Urothelium cell line (cell line): ENCODE measurements at regions not wholly inside any gene's neighbourhood (a gene's known extent, or its start where the extent isn't known, plus 50 kb on each side); places are given as distances from the start of the nearest gene placed in this dataset.

Source experiments
- DNase-seq: peaks from one replicate; pipeline ENCODE4 v3.0.0; 2011; ENCODE audit warnings: low spot score, mixed read lengths
- FAIRE-seq: peaks from 2 replicates; lab custom pipeline; 2011; peaks lifted over from hg19 to GRCh38; lab: Jason Lieb, UNC

DNA sequence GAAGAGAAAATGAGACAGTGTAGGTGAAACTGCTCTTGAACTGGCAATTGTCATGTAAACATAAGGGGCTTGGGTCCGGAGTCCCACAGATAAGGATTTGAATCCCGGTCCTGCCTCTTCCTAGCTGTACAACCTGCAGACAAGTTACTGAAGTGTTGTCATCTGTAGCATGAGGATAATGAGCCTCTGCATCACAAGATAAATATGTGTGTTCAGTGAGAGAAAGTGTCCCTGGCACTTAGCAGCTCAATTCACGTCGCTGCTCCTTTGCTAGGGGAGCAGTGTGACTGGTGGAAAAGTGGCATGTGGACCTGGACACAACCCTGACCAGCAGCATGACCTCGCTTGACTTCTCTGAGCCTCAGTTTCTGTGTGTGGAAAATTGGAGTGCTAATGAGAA is 73.7 kb upstream of the NECTIN1 start:
- DNase-seq (no peak), FAIRE-seq (no peak)

DNA sequence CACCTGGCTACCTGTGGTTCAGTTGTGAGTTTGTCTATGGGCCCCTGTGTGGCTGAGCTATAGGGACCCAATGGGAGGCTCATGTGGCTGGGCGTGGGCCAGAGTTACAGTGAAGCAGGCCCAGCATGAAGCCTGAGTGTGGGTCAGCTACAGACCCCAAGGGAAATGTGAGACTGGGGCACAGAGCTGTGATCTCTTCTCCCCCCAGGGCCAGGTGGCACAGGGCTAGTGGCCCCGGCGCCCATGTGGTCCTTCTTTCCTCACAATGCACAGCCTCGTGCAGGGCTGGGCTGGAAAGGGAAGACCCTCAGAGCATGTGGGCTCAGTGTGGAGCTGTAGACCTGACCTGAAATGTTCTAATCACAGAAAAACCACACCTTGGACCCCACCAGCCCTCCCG is 71.6 kb upstream of the NECTIN1 start:
- DNase-seq (no peak), FAIRE-seq (no peak)

DNA sequence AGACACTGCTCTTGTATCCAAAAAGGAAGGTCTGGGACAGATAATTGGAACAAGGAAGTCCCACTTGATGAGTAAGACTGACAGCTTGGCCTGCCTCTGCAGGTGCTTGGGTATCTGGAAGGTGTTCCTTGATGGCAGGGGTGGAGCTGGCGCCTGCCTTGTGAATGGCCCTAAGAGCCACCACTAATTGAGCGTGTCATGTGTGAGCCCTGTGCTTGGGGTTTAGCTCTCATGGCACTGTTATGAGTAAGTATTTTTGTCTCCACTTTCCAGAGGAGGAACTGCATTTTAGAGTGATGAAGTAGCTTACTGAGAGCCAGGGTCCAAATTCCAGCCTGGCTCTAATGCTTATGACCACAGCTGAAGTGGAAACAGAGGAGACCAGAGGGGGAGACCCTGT is 71.2 kb upstream of the NECTIN1 start:
- no peak for DNase-seq
- no peak for FAIRE-seq

DNA sequence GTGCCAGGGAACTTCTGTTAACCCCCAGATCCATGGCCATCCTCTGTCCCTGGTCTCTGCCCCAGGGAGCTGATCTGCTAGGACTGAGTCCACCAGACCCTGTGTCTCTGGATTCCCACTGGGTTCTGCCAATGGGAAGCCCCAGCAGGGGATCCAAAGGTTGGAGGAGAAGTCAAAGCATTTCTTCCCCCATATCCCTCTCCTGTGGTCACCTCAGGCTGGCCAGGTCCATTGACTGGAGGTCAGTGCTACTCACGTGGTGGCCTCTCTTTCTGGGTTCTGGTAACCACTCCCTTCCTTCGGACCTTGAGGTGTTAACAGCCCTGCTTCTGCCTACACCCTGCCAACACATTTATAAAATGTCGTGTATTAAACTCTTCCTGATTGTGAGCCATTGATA is 69.7 kb upstream of the NECTIN1 start:
- FAIRE-seq = no peak
- no peak for DNase-seq

DNA sequence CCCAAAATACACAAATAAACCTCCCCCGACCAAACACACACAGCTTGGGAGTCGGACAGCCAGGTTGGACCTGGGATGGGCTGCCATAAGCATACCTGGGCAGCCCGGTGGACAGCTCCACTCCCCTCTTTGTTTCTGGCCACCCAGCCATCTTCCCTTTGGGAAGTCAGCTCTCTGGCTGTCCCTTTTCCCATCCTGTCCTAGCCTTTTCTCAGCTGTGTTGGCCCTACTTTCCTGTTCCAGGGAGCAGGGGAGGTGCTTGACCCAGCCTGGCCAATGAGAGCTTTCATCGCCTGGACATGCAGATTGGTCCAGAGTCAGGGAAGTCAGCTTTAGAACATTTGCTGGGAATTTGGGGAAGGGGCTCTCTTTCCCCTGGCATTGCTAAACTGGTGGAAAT is 68.7 kb upstream of the NECTIN1 start:
- FAIRE-seq (no peak), DNase-seq (no peak)

DNA sequence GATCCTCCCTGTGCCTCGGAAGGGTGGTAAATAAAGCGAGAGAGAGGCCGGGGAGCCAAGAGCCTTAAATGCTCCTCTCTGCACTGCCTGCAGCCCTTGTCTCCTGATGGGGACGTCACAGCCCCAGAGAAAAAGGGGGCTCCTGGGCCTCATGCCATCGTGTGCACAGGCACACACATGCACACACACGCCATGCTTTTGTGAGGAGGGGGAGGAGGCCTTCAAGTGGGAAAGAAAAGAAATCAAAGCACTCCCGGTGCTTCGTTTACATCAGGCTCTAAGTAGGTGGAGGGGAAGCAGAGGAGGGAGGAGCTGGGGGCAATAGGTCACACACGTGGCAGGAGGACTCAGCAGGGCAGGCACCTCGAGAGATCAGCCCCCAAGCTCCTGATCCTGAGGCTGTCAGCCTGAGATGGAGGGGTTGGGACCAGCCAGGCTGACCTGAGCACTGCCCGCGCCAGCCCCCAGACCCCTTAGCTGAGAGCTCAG is 68.2 kb upstream of the NECTIN1 start:
- FAIRE-seq = no peak
- DNase-seq = no peak

DNA sequence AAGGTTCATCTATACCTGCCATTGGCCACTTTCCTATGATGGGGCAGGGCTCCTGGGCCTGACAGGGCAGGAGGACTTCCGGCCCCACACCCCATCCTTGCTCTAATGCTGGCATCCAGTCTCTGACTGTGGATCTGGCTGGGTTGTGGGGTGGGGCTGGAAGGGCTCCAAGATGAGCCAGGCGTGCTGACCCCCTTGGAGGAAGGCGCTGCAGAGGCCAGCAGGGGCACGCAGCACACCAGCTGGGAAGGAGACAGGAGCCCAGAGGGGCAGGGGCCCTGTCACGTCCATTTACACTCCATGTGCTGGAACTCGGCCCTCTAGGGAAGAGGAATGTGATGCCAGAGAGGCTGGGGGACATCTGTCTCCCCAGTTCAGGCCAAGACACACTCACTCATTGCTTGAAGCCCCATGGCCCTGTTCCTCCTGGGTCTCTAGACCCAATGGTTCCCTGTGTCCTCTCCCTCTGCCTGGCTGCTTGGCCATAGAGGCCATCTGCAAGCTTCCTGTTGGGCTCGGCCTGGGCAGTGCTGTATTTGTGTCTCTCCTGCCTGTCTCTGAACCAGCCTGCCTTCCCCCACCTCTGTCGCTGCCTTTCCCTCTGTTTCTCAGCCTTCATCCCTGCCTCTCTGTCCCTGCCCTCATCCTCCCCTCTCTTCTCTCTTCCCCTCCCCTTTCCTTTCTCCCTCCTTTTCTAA is 67.5 kb upstream of the NECTIN1 start:
- FAIRE-seq (no peak), DNase-seq (no peak)

DNA sequence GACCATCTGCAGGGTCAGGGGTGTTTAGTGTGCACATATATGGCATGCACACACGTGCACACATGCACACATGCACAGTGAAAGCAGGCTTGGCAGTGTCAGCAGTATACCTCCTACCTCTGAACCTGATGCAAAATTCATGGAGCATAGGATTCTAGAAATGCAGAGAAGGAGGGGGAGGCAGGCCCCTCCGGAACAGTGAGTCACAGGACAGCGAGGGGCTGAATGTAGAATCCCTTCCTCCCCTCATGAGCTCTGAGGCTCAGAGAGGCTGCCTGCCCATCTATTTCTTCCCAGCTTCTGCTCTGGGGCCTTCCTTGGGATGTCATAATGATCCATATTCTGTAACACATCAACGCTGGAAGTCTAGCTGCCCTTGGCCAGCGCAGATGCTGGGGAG is 66.7 kb upstream of the NECTIN1 start:
- no peak for FAIRE-seq
- peak; percentile 18 for DNase-seq

DNA sequence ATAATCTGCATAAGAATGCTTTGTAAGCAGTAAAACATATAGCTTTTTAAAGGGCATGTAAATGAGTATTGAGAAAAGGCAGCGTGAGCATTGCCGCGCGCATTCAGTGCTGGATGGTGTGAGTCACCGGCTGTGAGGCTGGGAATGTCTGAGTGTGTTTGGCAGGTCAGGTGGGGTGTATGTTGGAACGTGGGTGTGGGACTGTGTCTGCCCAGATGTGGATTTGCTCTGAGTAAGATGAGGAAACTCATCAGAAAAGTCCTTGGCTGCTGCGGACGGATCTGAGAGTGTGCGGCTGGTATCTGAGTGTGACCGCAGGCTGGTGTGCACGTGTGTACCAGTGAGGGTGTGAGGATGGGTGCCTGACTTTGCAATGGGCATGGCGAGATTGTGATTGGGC is 66.2 kb upstream of the NECTIN1 start:
- FAIRE-seq (no peak), DNase-seq (peak; percentile 77)

DNA sequence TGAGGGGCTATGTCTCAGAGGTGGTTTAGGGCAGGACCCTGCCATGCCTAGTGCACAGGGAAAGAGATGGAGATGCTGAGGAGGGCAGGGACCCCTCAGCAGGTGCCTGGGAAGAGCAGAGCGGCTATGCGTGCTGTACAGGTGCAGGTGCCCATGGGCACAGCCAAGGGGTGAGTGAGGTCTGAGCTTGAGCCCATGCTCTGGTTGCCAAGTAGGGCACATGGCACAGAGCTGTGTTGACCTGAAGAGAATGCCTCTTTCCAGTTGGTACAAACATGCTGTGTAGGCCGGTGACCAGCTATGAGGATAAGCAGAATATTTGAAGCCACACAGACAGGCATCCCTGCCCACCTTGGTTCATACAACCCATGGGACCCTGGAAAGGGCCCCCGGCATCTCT is 65.8 kb upstream of the NECTIN1 start:
- FAIRE-seq (no peak), DNase-seq (no peak)

DNA sequence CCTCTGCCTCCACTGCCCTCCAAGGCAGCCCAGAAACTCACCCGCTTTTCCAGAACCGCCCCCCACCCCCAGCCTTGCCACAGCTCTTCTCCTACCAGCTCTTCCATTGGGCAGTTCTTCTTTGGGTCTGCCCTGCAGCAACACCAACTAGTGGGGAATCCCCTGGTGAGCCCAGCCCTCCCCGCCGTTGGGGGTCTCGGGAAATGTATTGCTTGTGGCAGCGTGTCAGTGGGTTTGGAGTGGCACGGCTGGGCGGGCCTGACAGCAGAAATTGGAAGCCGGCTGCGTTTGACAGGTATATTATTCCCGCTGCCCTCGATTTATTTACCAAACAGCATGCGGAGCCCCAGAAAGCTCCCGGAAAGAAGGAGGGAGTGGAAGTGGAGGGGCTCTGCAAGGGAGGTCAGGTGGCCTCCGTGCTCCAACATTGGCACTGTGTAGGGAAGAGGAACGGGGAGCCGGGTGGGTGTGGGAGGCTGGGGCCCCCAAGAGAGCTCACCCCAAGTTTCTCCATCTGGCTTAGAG is 65.2 kb upstream of the NECTIN1 start:
- DNase-seq (no peak), FAIRE-seq (no peak)

DNA sequence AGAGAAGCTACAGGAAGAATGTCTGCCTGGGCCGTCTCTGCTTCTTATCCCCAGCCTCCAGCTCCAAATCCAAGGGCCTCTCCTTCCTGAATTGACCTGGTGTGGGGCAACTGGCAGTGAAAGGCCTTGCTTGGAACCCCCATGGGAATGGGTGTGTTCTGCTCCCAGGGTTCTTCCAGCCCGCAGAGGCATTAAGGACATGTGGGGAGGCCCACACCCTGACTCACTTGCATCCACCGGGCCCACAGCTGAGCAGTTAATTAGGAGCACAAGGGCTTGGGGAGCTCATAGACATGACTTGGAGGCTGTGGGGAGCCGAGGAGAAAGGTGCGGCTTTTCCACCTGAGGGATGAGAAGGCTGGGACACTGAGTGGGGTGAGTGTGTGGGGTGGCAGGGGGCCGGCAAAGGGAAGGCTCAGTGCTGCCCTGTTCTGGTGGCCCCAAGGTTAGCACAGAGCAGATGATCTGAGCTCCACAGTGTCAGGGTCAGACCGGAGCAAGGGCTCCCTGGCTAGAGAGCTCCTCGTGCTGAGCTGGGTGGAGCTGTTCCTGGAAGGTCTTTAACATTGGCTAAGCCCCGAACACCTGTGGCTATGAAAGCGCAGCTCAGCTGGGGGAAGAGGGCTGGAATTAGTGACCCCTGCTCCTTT is 64.5 kb upstream of the NECTIN1 start:
- FAIRE-seq = no peak
- no peak for DNase-seq

DNA sequence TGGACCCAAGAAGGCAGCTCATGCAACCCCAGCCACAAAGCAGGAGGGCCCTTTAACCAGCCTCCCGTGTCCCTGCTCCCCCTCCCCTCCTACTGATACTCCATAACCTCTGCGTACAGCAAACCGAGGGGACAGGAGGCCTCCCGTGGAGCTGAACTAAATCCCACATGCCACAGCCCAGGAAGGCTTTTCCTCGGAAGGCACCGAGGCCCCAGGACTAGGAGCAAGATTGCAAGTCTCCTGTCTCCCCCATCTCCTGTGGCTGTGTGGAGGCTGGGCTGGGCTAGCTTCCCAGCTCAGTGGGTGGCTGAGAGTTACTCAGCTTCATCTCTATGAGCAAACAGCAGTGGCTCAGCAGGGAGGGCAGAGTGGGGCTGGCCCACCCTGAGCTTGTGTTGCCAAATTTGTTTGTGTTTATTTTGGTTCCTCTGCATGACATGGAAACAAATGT is 62.7 kb upstream of the NECTIN1 start:
- FAIRE-seq (no peak), DNase-seq (peak; percentile 13)

DNA sequence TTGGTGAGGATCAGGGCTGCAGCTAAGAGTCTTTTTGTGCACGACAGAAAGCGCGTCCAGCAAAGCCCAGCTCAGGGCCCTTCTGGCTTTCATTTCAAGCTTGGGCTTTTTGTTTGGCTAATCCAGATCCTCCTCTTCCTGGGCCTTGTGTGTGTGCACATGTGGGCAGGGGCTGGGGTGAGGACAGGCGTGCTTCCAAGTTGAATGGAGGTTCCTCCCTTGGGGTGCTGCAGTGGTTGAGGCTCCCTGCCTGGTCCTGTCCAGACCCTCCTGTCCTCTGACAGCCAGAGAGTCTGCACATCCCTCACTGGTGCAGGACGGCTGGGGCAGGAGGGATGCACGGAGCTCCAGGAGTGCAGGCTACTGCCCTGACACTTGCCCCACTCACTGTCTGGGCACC is 62.0 kb upstream of the NECTIN1 start:
- FAIRE-seq (no peak), DNase-seq (no peak)

DNA sequence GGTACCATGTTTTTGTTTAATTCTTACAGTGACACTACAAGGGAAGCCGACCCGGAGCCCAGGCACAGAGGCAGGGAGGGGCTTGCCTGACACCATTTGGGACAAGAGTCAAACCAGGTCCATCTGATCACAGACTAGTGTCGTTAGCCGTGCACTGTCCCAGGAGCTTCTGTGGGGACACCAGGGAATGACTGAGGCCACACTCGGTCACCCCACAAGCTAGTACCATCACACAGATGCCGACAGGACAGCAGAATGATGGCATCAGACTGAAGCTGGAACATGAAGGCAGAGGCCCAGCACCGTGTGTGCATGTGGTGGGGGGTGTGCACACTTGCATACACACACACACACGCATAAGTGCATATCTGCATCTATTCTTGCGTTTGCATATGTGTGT is 61.5 kb upstream of the NECTIN1 start:
- FAIRE-seq (no peak), DNase-seq (no peak)

DNA sequence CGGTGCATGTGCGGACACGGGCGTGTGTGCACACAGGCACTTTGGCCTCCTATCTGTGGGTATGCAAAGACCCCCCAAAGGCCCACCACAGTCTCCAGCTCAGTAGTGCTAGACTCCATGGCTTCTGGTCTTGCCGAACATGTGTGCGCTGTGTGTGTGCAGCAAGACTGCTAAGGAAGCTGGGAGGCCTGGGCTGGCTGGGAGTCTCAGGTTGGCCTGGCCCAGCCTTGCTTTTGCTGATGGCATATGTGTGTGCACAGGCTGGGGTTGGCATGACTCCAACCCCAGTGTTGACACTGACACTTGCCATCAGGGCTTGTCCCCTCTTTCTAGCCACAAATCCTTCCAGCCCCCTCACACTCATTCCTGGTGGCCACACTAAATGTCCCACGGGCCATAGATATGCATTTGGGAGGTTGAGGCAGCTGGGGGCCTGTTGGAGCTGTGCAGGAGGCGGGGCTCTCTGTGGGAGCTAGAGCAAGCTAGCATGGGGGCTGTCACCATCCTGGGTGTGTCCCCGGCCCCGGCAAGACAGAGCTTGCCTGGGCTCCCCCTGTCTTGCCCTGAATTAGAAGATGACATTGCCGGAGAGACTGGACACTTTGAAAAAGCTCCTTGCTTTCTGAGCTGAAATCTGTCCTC is 60.9 kb upstream of the NECTIN1 start:
- DNase-seq (no peak), FAIRE-seq (no peak)

DNA sequence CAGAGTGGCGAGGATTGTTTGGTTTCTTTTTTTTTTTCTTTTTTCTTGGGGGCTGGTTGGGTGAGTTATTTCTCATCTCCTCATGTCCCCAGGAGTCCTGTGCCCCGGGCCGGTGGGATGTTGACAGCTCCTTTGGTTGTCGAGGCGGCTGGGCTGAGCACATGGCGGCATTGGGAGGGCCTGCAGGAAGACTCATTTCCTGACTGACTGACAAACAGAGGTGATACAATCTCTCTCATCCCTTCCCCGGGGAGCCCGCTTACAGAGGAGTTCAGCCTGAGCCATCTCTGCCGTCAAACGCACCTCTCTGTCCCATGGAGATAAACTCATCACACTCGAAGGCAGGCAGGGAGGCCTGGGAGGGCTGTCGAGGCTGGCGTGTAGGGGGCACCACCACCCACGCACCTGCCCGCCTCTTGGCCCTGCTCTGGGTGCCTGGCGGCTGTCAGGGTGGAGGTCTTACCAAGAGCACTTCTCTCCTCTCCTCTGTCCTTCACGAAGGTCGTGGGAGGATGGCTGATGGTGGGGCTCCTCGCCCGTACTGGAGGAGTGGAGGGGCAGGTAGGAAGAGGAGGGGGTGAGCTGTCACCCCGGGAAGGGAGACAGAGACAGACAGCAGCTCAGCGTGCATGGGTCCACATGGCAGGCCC is 60.0 kb upstream of the NECTIN1 start:
- DNase-seq = no peak
- FAIRE-seq = no peak

DNA sequence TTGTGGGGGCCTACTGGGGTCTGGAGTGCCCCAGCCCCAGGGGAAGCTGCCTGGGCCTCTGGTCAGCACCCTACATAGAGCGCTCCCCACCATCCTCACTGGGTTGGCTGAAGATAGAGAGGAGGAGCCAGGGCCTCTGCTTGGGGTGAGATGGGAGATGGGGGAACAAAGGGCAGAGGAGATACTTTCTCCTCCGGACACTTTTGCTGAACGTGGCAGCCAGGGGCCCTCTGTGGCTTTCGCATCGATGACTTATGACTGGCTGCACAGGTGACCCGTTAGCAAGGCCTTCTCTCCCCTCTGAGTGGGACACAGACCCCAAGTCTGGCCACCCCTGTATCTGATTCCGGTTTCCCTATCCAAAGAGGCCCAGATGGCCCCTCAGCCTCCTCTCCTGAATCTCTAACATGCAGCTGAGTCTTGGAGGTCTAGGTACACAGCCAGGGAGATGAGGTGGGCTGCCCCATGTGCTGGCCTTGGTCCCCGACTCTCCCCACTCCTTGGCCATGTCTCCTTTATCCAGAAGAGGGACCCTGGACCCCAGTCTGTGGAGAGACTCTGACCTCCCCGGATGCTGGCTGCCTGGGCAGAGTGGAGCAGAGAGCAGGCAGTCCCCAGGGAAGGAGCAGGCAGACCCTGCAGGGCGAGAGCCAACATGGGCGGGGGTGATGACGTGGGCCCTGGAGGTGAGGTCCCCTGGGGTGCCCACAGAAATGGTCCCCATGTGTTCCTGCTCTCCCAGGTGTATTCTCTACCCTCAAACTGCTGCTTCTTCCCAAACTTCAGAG is 59.3 kb upstream of the NECTIN1 start:
- FAIRE-seq = no peak
- no peak for DNase-seq

DNA sequence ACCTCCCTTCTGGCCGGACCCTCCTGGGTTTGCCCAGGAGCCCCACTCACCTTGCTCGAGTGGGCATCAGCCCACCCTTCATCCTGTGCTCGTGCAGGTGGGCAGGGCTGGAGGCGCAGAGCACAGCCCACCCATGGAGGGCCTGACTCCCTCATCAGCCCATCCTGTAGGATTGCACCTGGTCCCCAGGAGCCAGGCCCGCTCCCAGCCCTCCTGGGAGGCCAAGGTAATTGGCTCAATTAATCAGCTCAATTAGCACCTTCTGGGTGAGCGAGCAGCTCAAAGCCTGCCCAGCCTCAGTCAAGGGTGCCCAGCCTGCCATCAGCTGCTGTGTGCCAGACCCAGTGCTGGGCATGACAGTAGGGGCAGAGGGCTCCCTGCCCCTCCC is 58.1 kb upstream of the NECTIN1 start:
- FAIRE-seq (no peak), DNase-seq (no peak)

DNA sequence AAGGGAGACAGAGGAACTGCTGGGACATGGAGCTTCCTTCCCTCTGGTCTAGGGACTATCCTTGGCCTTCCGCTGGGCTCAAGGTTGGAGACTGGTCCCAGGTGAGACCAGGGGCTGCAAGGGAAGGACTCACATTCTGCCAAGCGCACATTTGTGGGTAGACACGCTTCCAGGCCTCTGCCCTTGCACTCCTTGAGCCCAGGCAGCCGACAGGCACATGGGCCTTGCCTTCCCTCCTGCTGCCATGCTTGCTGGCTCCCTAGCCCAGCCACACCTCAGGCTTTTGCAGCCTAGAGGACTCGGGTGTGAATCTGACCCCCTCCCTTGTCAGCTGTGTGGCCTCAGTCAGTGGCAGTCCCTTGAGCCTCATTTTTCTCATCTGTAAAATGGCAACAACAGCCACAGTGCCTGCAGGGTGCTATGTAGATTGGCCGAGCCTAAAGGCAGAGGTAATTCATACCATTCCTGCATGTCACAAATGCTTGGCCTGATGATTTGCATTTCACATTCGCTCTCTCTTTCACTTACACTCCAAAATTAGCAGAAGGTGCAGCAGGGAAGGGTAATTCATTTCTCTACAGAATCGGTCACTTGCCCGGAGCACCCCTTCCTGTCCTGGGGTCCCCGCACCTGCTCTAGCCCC is 57.6 kb upstream of the NECTIN1 start:
- DNase-seq = no peak
- FAIRE-seq = no peak
